ENCODE measurements at regions not wholly inside any gene's neighbourhood (a gene's known extent, or its start where the extent isn't known, plus 50 kb on each side); places are given as distances from the start of the nearest gene placed in this dataset.

DNA sequence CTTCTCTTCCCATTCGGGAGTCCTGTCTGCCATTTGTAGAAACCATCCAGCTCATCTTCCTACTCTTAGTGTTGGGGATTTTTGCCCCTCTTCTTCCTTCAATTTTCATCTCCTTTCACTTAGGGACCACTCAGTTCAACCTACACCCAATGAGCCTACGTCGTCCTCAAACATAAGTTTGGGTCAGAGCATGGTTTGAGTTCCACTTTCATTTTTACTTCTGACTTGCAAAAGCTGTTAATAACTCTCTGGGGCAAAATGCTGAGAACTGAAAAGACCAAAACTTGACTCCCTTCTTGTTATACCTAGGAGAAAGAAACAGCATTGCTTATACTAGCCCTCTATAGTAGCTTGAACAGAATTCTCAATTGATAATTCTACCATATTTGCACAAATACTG lies 381.5 kb upstream of the MPDZ start:
- no peak for TF ChIP-seq CTCF (IDR thresholded peaks at IDR 0.05; ENCODE audit: low read length)
- TF ChIP-seq EZH2phosphoT487 (IDR thresholded peaks at IDR 0.05; ENCODE audit: low read length) = no peak
